ENCODE measurements at regions not wholly inside any gene's neighbourhood (a gene's known extent, or its start where the extent isn't known, plus 50 kb on each side); places are given as distances from the start of the nearest gene placed in this dataset.

DNA sequence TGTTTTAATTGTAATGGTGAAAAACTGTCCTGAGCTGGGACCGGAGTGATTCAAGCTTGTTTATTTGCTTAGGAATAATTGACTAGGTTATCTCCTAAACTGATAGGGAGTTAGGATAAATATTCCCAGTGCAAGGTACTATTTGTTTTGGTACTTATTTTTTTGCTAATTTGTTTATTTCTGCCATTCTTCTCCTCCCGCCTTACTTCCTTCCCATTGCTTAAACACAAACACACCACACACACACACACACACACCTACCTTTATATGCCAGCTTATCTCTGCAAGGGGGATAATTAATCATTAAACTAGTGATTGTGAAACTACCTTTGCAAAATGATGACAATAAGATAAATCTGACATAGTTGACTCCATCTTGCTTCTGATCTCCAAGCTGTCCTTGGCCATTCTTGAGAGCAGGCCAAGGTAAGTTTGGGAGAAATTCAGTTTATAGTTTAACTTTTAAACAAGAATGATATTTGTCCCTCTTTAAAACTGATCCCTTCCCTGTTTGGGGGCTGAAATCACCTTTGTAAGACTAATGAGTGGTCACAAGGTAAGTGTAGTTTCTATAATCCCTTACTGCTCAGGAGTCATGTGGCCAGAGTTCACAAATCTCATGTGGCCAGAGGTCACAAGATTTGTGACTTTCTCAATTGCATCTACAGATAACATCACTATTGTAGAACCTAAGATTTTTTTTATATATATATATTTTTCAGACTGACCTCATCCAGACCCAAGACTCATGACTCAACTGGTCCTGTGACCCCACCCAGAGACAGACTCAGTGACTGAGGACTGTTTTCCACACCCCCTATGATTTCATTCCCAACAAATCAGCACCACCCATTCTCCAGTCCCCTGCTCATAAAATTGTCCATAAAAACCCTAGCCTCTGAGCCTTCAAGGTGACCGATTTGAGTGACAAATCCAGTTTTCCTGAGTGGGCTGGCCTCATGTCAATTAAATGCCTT is 83.1 kb upstream of the LRRTM4 start:
- Histone ChIP-seq H3K9me1 (ENCODE audit: insufficient read depth, low read length) (no peaks in the 10 kb centered on the region), H3K56ac (ENCODE audit: extremely low read depth, insufficient read depth, low read length) (no peak overlapping the region), H3K4me2 (ENCODE audit: low read depth, low read length) (no peak overlapping the region), H4K91ac (ENCODE audit: insufficient read depth, low read depth, low read length) (no peak overlapping the region), H3K27ac (ENCODE audit: insufficient read depth, low read length) (no peak overlapping the region), H3K23ac (ENCODE audit: low read depth, low read length) (no peak overlapping the region), H3K9me3 (ENCODE audit: control insufficient read depth, insufficient read depth, low read length) (peaks cover 14% of the 10 kb centered on the region), H2BK120ac (ENCODE audit: low read depth, low read length) (no peak overlapping the region), H4K5ac (ENCODE audit: low read depth, low read length) (no peak overlapping the region), H2BK5ac (ENCODE audit: low read depth, low read length, poor library complexity, severe bottlenecking) (no peak overlapping the region), H2BK20ac (ENCODE audit: low read depth, low read length) (no peak overlapping the region), H2AK5ac (ENCODE audit: low read depth, low read length) (no peak overlapping the region), H3K4me1 (ENCODE audit: control insufficient read depth, insufficient read depth, low read length) (no peaks in the 10 kb centered on the region), H3K9ac (ENCODE audit: low read depth, low read length) (no peak overlapping the region), H3K79me1 (ENCODE audit: low read depth in 1 of 2, low read length in 2 of 2) (no peaks in the 10 kb centered on the region), H3K18ac (ENCODE audit: low read depth, low read length) (no peak overlapping the region), H3K4ac (ENCODE audit: low read depth, low read length) (no peak overlapping the region), H4K8ac (ENCODE audit: low read depth in 2 of 2, low read length in 2 of 2) (no peak overlapping the region), H3K27me3 (ENCODE audit: control insufficient read depth, insufficient read depth, low read length) (no peaks in the 10 kb centered on the region), H2BK15ac (ENCODE audit: low read depth, low read length) (no peak overlapping the region), H2AFZ (replicated peaks; ENCODE audit: low read length, poor library complexity) (no peak overlapping the region), H4K20me1 (ENCODE audit: insufficient read depth, low read length) (no peaks in the 10 kb centered on the region), H3K36me3 (ENCODE audit: control insufficient read depth, insufficient read depth, low read length) (no peaks in the 10 kb centered on the region), H2AK9ac (replicated peaks; ENCODE audit: low read depth, low read length, poor library complexity) (no peak overlapping the region), H3K4me3 (ENCODE audit: insufficient read depth, low read depth, low read length) (no peak overlapping the region), H3K14ac (replicated peaks; ENCODE audit: low read depth, low read length) (no peak overlapping the region)
- ChIA-PET POLR2A (ENCODE audit: unreplicated experiment) (no interaction called here), CTCF (no interaction called here)
- TF ChIP-seq, protein P1, sequence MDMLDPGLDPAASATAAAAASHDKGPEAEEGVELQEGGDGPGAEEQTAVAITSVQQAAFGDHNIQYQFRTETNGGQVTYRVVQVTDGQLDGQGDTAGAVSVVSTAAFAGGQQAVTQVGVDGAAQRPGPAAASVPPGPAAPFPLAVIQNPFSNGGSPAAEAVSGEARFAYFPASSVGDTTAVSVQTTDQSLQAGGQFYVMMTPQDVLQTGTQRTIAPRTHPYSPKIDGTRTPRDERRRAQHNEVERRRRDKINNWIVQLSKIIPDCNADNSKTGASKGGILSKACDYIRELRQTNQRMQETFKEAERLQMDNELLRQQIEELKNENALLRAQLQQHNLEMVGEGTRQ (IDR thresholded peaks at IDR 0.05; ENCODE audit: low read depth, low read length) = no peak
- DNase-seq (no peak), ATAC-seq (ENCODE audit: low read depth) (no peak)
- no TSS peak for BruUV-seq (replicated peaks)
- 0% methylated on average over 1 of the region's 3 CpGs; no CpG with 5 or more reads in 1 of the 2 experiments for WGBS, 2 experiments (ENCODE audit: extremely low coverage in 2 of 2, insufficient read length in 1 of 2)
- in situ Hi-C loops (cut with MboI; ENCODE audit: low sequenced_read_pairs) = no loop called here
- intact Hi-C loops (cut with micrococcal nuclease) = no loop called here
- dilution Hi-C loops (cut with HindIII; ENCODE audit: low sequenced_read_pairs, unreplicated experiment) = no loop called here

All from IMR-90 (cell line).